ENCODE measurements at regions not wholly inside any gene's neighbourhood (a gene's known extent, or its start where the extent isn't known, plus 50 kb on each side); places are given as distances from the start of the nearest gene placed in this dataset.

DNA sequence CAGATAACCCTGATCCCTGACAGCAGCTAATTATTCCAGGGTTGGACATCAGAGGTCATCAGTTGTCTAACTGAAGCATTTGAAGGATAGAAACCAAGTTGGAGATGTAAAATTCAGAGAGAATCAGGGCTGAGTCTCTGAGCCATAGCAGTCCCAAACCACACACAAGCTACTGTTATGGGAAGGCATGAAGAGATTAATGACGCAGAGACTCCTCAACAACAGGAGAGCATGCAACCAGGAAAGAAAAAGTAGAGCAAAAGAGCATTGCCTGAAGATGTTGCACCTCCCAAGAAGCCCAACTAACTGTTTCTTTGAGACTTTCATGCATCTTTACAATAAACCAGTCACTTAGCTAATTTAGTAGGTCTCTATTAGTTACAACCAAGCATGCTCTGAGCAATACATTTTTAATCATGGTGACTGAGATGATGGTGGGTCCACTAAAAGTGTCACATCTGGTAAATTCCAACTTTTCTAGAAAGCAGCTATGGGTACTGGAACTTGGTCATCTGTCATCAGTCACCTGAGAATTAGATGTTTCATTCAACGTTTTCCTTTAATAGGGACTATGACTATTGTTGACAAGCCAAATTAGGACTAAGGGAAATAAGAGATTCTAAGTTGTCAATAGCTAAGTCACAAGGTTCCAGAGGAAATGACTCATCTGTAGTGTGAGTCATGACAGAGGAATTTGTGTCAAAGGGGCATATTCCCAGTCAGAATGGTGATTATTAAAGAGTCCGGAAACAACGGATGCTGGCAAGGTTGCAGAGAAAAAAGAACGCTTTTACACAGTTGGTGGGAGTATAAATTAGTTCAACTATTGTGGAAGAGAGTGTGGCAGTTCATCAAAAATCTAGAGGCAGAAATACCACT lies 239.8 kb downstream of the CHD9NB start:
- DNase-seq (no peak), ATAC-seq (no peak)
- TF ChIP-seq, protein P1, sequence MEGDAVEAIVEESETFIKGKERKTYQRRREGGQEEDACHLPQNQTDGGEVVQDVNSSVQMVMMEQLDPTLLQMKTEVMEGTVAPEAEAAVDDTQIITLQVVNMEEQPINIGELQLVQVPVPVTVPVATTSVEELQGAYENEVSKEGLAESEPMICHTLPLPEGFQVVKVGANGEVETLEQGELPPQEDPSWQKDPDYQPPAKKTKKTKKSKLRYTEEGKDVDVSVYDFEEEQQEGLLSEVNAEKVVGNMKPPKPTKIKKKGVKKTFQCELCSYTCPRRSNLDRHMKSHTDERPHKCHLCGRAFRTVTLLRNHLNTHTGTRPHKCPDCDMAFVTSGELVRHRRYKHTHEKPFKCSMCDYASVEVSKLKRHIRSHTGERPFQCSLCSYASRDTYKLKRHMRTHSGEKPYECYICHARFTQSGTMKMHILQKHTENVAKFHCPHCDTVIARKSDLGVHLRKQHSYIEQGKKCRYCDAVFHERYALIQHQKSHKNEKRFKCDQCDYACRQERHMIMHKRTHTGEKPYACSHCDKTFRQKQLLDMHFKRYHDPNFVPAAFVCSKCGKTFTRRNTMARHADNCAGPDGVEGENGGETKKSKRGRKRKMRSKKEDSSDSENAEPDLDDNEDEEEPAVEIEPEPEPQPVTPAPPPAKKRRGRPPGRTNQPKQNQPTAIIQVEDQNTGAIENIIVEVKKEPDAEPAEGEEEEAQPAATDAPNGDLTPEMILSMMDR (IDR thresholded peaks at IDR 0.05 in 4 of 5, conservative IDR thresholded peaks at IDR 0.05 in 1 of 5): no peak
- TF ChIP-seq POLR2A (IDR thresholded peaks at IDR 0.05): no peak
- no peak overlapping the region for H3K27ac ChIP-seq
- intact Hi-C loops (cut with DNase I; ENCODE audit: low total_unique reads) (no loop called here), in situ Hi-C loops (cut with MboI; ENCODE audit: low sequenced_read_pairs in 4 of 4) (no loop called here)
- H3K27me3 ChIP-seq: no peaks in the 10 kb centered on the region
- no peaks in the 10 kb centered on the region for H3K9me3 ChIP-seq
- H3K36me3 ChIP-seq: no peaks in the 10 kb centered on the region
- no peak overlapping the region for H3K4me3 ChIP-seq
- no peaks in the 10 kb centered on the region for H3K4me1 ChIP-seq

DNA sequence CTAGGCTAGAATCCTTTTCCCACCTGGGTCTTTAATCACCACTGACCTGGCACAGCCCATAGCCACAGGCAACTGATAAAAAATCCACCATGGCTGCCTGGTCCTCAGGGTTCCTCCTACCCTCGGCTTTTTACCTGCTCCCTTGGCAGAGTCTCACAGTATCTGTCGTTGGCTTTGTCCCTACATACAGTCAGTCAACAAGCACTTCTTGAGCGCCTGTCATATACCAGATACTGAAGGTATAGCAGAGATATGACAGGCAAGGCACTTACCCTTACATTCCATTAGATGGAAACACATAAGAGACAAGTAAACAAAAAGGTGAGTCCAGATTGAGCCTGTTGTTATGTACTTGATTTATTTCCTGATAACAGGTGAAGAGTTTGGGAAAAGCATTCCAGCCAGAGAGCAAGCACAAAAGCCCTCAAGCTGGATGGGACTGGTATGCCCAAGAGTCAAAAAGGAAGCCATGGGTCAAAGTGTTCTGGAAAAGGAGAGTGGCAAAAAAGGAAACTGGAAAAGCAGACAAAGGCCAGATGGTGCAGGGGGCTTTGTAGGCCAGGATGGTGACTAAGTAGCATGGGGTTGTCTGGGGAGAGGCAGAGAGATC lies 247.0 kb downstream of the CHD9NB start:
- Histone ChIP-seq H3K27ac (no peak overlapping the region), H3K27me3 (no peaks in the 10 kb centered on the region), H3K4me1 (no peaks in the 10 kb centered on the region), H3K9me3 (no peaks in the 10 kb centered on the region), H3K36me3 (no peaks in the 10 kb centered on the region), H3K4me3 (no peak overlapping the region)
- in situ Hi-C loops (cut with MboI; ENCODE audit: low sequenced_read_pairs in 4 of 4) (no loop called here), intact Hi-C loops (cut with DNase I; ENCODE audit: low total_unique reads) (no loop called here)
- ATAC-seq (no peak), DNase-seq (no peak)
- TF ChIP-seq, protein P1 (IDR thresholded peaks at IDR 0.05 in 4 of 5, conservative IDR thresholded peaks at IDR 0.05 in 1 of 5): no peak
- TF ChIP-seq POLR2A (IDR thresholded peaks at IDR 0.05): no peak

DNA sequence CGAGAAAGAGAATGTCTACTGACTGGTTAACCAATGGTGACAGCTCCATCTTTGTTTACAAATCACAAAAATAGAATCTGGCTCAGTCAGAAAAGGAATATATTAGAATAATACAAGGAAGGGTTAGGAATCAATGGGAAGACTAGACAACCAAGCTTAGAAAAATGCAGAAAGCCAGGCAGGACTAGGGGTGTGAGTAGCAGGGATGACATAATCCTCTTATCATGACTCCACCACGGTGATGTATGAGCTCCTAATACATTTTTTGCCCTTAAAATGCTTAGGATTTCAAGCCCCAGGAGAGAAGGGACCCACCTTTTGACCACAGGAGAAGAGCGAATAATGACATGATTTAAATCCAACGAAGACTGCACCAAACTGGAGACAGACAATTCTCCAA lies 252.3 kb downstream of the CHD9NB start:
- TF ChIP-seq POLR2A (IDR thresholded peaks at IDR 0.05): no peak
- TF ChIP-seq, protein P1 (IDR thresholded peaks at IDR 0.05 in 4 of 5, conservative IDR thresholded peaks at IDR 0.05 in 1 of 5): no peak
- intact Hi-C loops (cut with DNase I; ENCODE audit: low total_unique reads) (no loop called here), in situ Hi-C loops (cut with MboI; ENCODE audit: low sequenced_read_pairs in 4 of 4) (no loop called here)
- ATAC-seq: no peak
- no peak for DNase-seq
- no peaks in the 10 kb centered on the region for H3K36me3 ChIP-seq
- no peak overlapping the region for H3K27ac ChIP-seq
- no peaks in the 10 kb centered on the region for H3K4me1 ChIP-seq
- no peak overlapping the region for H3K4me3 ChIP-seq
- no peaks in the 10 kb centered on the region for H3K27me3 ChIP-seq
- no peaks in the 10 kb centered on the region for H3K9me3 ChIP-seq

DNA sequence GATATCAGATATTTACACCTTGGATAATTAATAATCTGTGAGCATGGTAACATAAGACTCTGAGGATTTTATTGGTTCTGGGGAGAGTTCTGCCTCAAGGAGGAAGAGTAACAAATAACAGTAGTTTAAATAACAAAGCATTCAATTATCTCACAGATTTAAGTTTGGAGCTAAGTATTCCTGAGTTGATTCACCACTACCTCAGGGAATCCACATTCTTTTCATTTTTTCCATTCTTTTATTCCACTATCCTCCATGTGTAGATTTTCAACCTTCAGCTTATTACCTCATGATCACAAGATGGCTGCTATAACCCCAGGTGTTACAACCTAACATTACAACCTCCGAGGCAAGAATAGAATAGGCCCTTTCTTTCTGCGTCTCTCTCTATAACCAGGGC lies 252.2 kb upstream of the TOX3 start:
- H3K27ac ChIP-seq: no peak overlapping the region
- no peaks in the 10 kb centered on the region for H3K4me1 ChIP-seq
- ATAC-seq (no peak), DNase-seq (no peak)
- TF ChIP-seq, protein P1 (IDR thresholded peaks at IDR 0.05 in 4 of 5, conservative IDR thresholded peaks at IDR 0.05 in 1 of 5): no peak
- TF ChIP-seq POLR2A (IDR thresholded peaks at IDR 0.05): no peak
- intact Hi-C loops (cut with DNase I; ENCODE audit: low total_unique reads): no loop called here
- no peaks in the 10 kb centered on the region for H3K9me3 ChIP-seq
- H3K27me3 ChIP-seq: no peaks in the 10 kb centered on the region
- no peak overlapping the region for H3K4me3 ChIP-seq
- H3K36me3 ChIP-seq: no peaks in the 10 kb centered on the region
- in situ Hi-C loops (cut with MboI; ENCODE audit: low sequenced_read_pairs in 4 of 4): no loop called here
